SU-DHL-6 (cell line): ENCODE measurements at regions not wholly inside any gene's neighbourhood (a gene's known extent, or its start where the extent isn't known, plus 50 kb on each side); places are given as distances from the start of the nearest gene placed in this dataset.

ENCODE experiments used
- H2AFZ ChIP-seq: fragments of 200-600 bp; sonication (generic); 2 replicates; pipeline ENCODE4 v1.6.1; 2014; ENCODE audit warnings: low read depth, mild to moderate bottlenecking, moderate library complexity, mixed read lengths, antibody characterized with exemption, low read length; ENCODE audit not compliant: severe bottlenecking
- H3F3A ChIP-seq: fragments of 200-600 bp; shearing (Covaris generic); 2 replicates; pipeline ENCODE4 v1.6.0; 2016; ENCODE audit warnings: antibody characterized with exemption, mild to moderate bottlenecking; ENCODE audit not compliant: insufficient read depth
- H3K27ac ChIP-seq: fragments of 200-600 bp; sonication (generic); 2 replicates; pipeline ENCODE4 v1.5.1; 2016; ENCODE audit warnings: low read depth, mild to moderate bottlenecking, low read length, moderate library complexity, mixed read lengths
- H3K27me3 ChIP-seq: fragments of 200-600 bp; sonication (generic), shearing (Covaris generic); 2 replicates; pipeline ENCODE4 v1.6.0; 2014; ENCODE audit warnings: mild to moderate bottlenecking, low read length
- H3K36me3 ChIP-seq: fragments of 200-600 bp; sonication (generic); 2 replicates; pipeline ENCODE4 v1.6.1; 2014; ENCODE audit warnings: mild to moderate bottlenecking, low read length, mixed read lengths
- H3K4me2 ChIP-seq: fragments of 300-600, 200-600 bp; shearing (Covaris generic), sonication (generic); 2 replicates; pipeline ENCODE4 v1.6.0; 2014; ENCODE audit warnings: low read length, low read depth, mild to moderate bottlenecking; ENCODE audit not compliant: poor library complexity, severe bottlenecking
- H3K4me3 ChIP-seq: fragments of 200-600 bp; sonication (generic); 2 replicates; pipeline ENCODE4 v1.5.1; 2014; ENCODE audit warnings: antibody characterized with exemption, low read length, mild to moderate bottlenecking, mixed read lengths; ENCODE audit not compliant: insufficient read depth, poor library complexity, severe bottlenecking
- H3K79me2 ChIP-seq: fragments of 200-600 bp; sonication (generic); 2 replicates; pipeline ENCODE4 v1.6.1; 2014; ENCODE audit warnings: mild to moderate bottlenecking, low read length, moderate library complexity; ENCODE audit not compliant: insufficient read depth
- H3K9ac ChIP-seq: fragments of 200-600 bp; sonication (generic); 2 replicates; pipeline ENCODE4 v1.7.0; 2014; ENCODE audit warnings: mild to moderate bottlenecking, low read length
- H3K9me2 ChIP-seq: fragments of 200-600 bp; sonication (generic); replicated peaks from 2 replicates; pipeline ENCODE4 v1.6.1; 2014; ENCODE audit warnings: low read length; ENCODE audit not compliant: insufficient read depth
- H3K9me3 ChIP-seq: fragments of 200-600 bp; sonication (generic); 2 replicates; pipeline ENCODE4 v1.6.1; 2014; ENCODE audit warnings: low read length, mixed read lengths; ENCODE audit not compliant: insufficient read depth
- H4K20me1 ChIP-seq: fragments of 200-600 bp; sonication (generic); 2 replicates; pipeline ENCODE4 v1.6.1; 2014; ENCODE audit warnings: low read depth, mild to moderate bottlenecking, antibody characterized with exemption, low read length, moderate library complexity, mixed read lengths
- CTCF ChIP-seq: fragments of 200-600 bp; sonication (generic); IDR thresholded peaks from one replicate; pipeline ENCODE4 v1.5.1; 2017; ENCODE audit warnings: antibody characterized with exemption, mild to moderate bottlenecking, low read length, moderate library complexity; ENCODE audit not compliant: insufficient read depth, poor library complexity, severe bottlenecking
- EZH2phosphoT487 ChIP-seq: fragments of 200-600 bp; sonication (generic), shearing (Covaris generic); conservative IDR thresholded peaks from 2 replicates; pipeline ENCODE4 v1.6.1; 2018; ENCODE audit warnings: mild to moderate bottlenecking, antibody characterized with exemption, low read length, moderate library complexity, mixed read lengths

GRCh38 chr6:8507286-8507685 is 71.9 kb upstream of the SLC35B3 start:
- Histone ChIP-seq H4K20me1 (no peaks in the 10 kb centered on the region), H3K36me3 (no peaks in the 10 kb centered on the region), H3K9me3 (no peaks in the 10 kb centered on the region), H2AFZ (no peak overlapping the region), H3K4me2 (no peak overlapping the region), H3K79me2 (no peaks in the 10 kb centered on the region), H3K9me2 (no peaks in the 10 kb centered on the region), H3F3A (no peaks in the 10 kb centered on the region), H3K9ac (no peak overlapping the region), H3K27ac (no peak overlapping the region), H3K27me3 (no peaks in the 10 kb centered on the region), H3K4me3 (no peak overlapping the region)
- no peak for TF ChIP-seq EZH2phosphoT487
- TF ChIP-seq CTCF: no peak

GRCh38 chr6:8506126-8506525 is 70.8 kb upstream of the SLC35B3 start:
- Histone ChIP-seq H3F3A (no peaks in the 10 kb centered on the region), H3K9me3 (no peaks in the 10 kb centered on the region), H3K4me3 (no peak overlapping the region), H3K9ac (no peak overlapping the region), H2AFZ (no peak overlapping the region), H3K79me2 (no peaks in the 10 kb centered on the region), H3K27me3 (no peaks in the 10 kb centered on the region), H3K9me2 (no peaks in the 10 kb centered on the region), H3K36me3 (no peaks in the 10 kb centered on the region), H3K27ac (no peak overlapping the region), H3K4me2 (no peak overlapping the region), H4K20me1 (no peaks in the 10 kb centered on the region)
- TF ChIP-seq CTCF: no peak
- TF ChIP-seq EZH2phosphoT487: no peak

GRCh38 chr6:8499540-8499939 is 64.2 kb upstream of the SLC35B3 start:
- Histone ChIP-seq H3K9me3 (no peaks in the 10 kb centered on the region), H3F3A (no peaks in the 10 kb centered on the region), H3K4me2 (no peak overlapping the region), H3K9ac (no peak overlapping the region), H3K27me3 (no peaks in the 10 kb centered on the region), H3K9me2 (no peaks in the 10 kb centered on the region), H3K4me3 (no peak overlapping the region), H3K36me3 (no peaks in the 10 kb centered on the region), H4K20me1 (no peaks in the 10 kb centered on the region), H3K27ac (no peak overlapping the region), H2AFZ (no peak overlapping the region), H3K79me2 (no peaks in the 10 kb centered on the region)
- TF ChIP-seq EZH2phosphoT487: no peak
- TF ChIP-seq CTCF: no peak
